Epithelial cell of esophagus (primary cell): ENCODE measurements at regions not wholly inside any gene's neighbourhood (a gene's known extent, or its start where the extent isn't known, plus 50 kb on each side); places are given as distances from the start of the nearest gene placed in this dataset.
"Not testable (repeated sequence)": the region's sequence is repeated elsewhere in the genome, so short reads cannot be mapped to it uniquely, and the experiment has no call there.

ENCODE experiments used
- DNase-seq: peaks from one replicate; pipeline ENCODE4 v3.0.0; 2010; ENCODE audit warnings: low read depth
- H3K4me3 ChIP-seq: 2 replicates; pipeline ENCODE4 v1.5.1; 2011; ENCODE audit warnings: mild to moderate bottlenecking, low read length, control low read depth
- CTCF ChIP-seq: IDR thresholded peaks from 2 replicates; pipeline ENCODE4 v1.5.1; 2011; ENCODE audit warnings: low read depth, mild to moderate bottlenecking, low read length, control low read depth, inconsistent platforms; ENCODE audit not compliant: insufficient read depth; ENCODE audit errors: missing control alignments

- H3K4me3 ChIP-seq: no peak overlapping the region
- no peak for TF ChIP-seq CTCF
- DNase-seq: no peak
Observed at GRCh38 chr20:47914792-47915191, 129.5 kb upstream of the SULF2 start.

GRCh38 chr20:47912786-47913501 is 127.7 kb upstream of the SULF2 start:
- not testable (repeated sequence) for H3K4me3 ChIP-seq, DNase-seq

GRCh38 chr20:47912165-47912564 is 126.9 kb upstream of the SULF2 start:
- not testable (repeated sequence) for DNase-seq, H3K4me3 ChIP-seq

GRCh38 chr20:47909696-47910369 is 124.6 kb upstream of the SULF2 start:
- H3K4me3 ChIP-seq, DNase-seq: not testable (repeated sequence)

- DNase-seq: peak; percentile 66
- not testable (repeated sequence) for H3K4me3 ChIP-seq
Observed at GRCh38 chr20:47908361-47909035, 123.2 kb upstream of the SULF2 start.

GRCh38 chr20:47907951-47908350 is 122.7 kb upstream of the SULF2 start:
- not testable (repeated sequence) for H3K4me3 ChIP-seq

GRCh38 chr20:47907031-47907675 is 121.9 kb upstream of the SULF2 start:
- no peak for TF ChIP-seq CTCF
- no peak for DNase-seq
- H3K4me3 ChIP-seq: no peak overlapping the region

More at GRCh38 chr20:47907951-47908350, 122.7 kb upstream of the SULF2 start:
- DNase-seq: not testable (repeated sequence)

- TF ChIP-seq CTCF: no peak
Observed at GRCh38 chr20:47906348-47906660, 121.0 kb upstream of the SULF2 start.

GRCh38 chr20:47905628-47906347 is 120.5 kb upstream of the SULF2 start:
- no peak overlapping the region for H3K4me3 ChIP-seq
- no peak for TF ChIP-seq CTCF
- DNase-seq: no peak

More at GRCh38 chr20:47906348-47906660, 121.0 kb upstream of the SULF2 start:
- no peak overlapping the region for H3K4me3 ChIP-seq
- DNase-seq: no peak

GRCh38 chr20:47903009-47903408 is 117.7 kb upstream of the SULF2 start:
- not testable (repeated sequence) for DNase-seq, H3K4me3 ChIP-seq

- not testable (repeated sequence) for H3K4me3 ChIP-seq, DNase-seq
Observed at GRCh38 chr20:47899313-47899712, 114.0 kb upstream of the SULF2 start.
